ENCODE measurements at regions not wholly inside any gene's neighbourhood (a gene's known extent, or its start where the extent isn't known, plus 50 kb on each side); places are given as distances from the start of the nearest gene placed in this dataset.
"Not testable (repeated sequence)": the region's sequence is repeated elsewhere in the genome, so short reads cannot be mapped to it uniquely, and the experiment has no call there.

GRCh38 chr17:16870253-16871245 lies 101.4 kb downstream of the TNFRSF13B start:
- H4K20me1 ChIP-seq (ENCODE audit: low read depth), result no peaks in the 10 kb centered on the region
- no peaks in the 10 kb centered on the region for H3F3A ChIP-seq (ENCODE audit: low read depth)
- no peak overlapping the region for H2AFZ ChIP-seq (replicated peaks)
- Mint-ChIP-seq H3K4me1 (peaks cover 3% of the 10 kb centered on the region), H3K36me3 (no peaks in the 10 kb centered on the region), H3K27ac (peak overlapping the region; percentile 64), H3K4me3 (no peak overlapping the region), H3K9me3 (no peaks in the 10 kb centered on the region), H3K27me3 (ENCODE audit: insufficient read depth, low read depth) (peaks cover 4% of the 10 kb centered on the region)
- H3K4me3 ChIP-seq, result no peak overlapping the region
- no peaks in the 10 kb centered on the region for H3K36me3 ChIP-seq
- H3K27me3 ChIP-seq, result no peaks in the 10 kb centered on the region
- no peak for DNase-seq (ENCODE audit: low spot score)
- H3K9me3 ChIP-seq (ENCODE audit: low read depth), result no peaks in the 10 kb centered on the region
- H3K4me2 ChIP-seq, result no peak overlapping the region
- TF ChIP-seq CTCF (IDR thresholded peaks at IDR 0.05) (no peak), EZH2 (IDR thresholded peaks at IDR 0.05) (no peak), EZH2phosphoT487 (IDR thresholded peaks at IDR 0.05) (no peak)
- no peaks in the 10 kb centered on the region for H3K79me2 ChIP-seq (ENCODE audit: low read depth)
- no peaks in the 10 kb centered on the region for H3K4me1 ChIP-seq
- no peak overlapping the region for H3K27ac ChIP-seq
- no peak overlapping the region for H3K9ac ChIP-seq

- DNase-seq (ENCODE audit: low spot score); H3F3A ChIP-seq (ENCODE audit: low read depth); H3K36me3 ChIP-seq; H3K4me1 ChIP-seq; H3K36me3 Mint-ChIP-seq; H3K4me1 Mint-ChIP-seq; H3K9me3 Mint-ChIP-seq; H3K27ac ChIP-seq; H2AFZ ChIP-seq (replicated peaks); H3K4me2 ChIP-seq; H3K4me3 Mint-ChIP-seq; H3K9me3 ChIP-seq (ENCODE audit: low read depth); H4K20me1 ChIP-seq (ENCODE audit: low read depth); H3K79me2 ChIP-seq (ENCODE audit: low read depth); H3K27me3 ChIP-seq; H3K4me3 ChIP-seq; H3K27me3 Mint-ChIP-seq (ENCODE audit: insufficient read depth, low read depth); H3K9ac ChIP-seq: not testable (repeated sequence)
- peak overlapping the region; percentile 15 for H3K27ac Mint-ChIP-seq
These were observed 102.2 kb downstream of the TNFRSF13B start for GRCh38 chr17:16869531-16870252.

GRCh38 chr17:16868616-16869015 lies 103.3 kb downstream of the TNFRSF13B start:
- not testable (repeated sequence) for H3K9me3 Mint-ChIP-seq; H4K20me1 ChIP-seq (ENCODE audit: low read depth); H2AFZ ChIP-seq (replicated peaks); H3K4me3 ChIP-seq; H3K36me3 Mint-ChIP-seq; H3K4me1 ChIP-seq; H3K4me1 Mint-ChIP-seq; H3K9ac ChIP-seq; H3K9me3 ChIP-seq (ENCODE audit: low read depth); DNase-seq (ENCODE audit: low spot score); H3K79me2 ChIP-seq (ENCODE audit: low read depth); H3K27me3 ChIP-seq; H3K27me3 Mint-ChIP-seq (ENCODE audit: insufficient read depth, low read depth); H3K27ac Mint-ChIP-seq; H3K27ac ChIP-seq; H3F3A ChIP-seq (ENCODE audit: low read depth); H3K4me3 Mint-ChIP-seq; H3K36me3 ChIP-seq; H3K4me2 ChIP-seq

GRCh38 chr17:16867545-16867944 lies 104.4 kb downstream of the TNFRSF13B start:
- not testable (repeated sequence) for H3K9ac ChIP-seq; H3K27ac ChIP-seq; H3F3A ChIP-seq (ENCODE audit: low read depth); H3K4me3 Mint-ChIP-seq; H3K4me2 ChIP-seq; H3K27me3 Mint-ChIP-seq (ENCODE audit: insufficient read depth, low read depth); H3K4me1 Mint-ChIP-seq; H3K27me3 ChIP-seq; H4K20me1 ChIP-seq (ENCODE audit: low read depth); H3K79me2 ChIP-seq (ENCODE audit: low read depth); H3K36me3 ChIP-seq; H3K36me3 Mint-ChIP-seq; H3K9me3 Mint-ChIP-seq; H3K4me3 ChIP-seq; DNase-seq (ENCODE audit: low spot score); H3K27ac Mint-ChIP-seq; H2AFZ ChIP-seq (replicated peaks); H3K9me3 ChIP-seq (ENCODE audit: low read depth); H3K4me1 ChIP-seq

- not testable (repeated sequence) for H3K4me1 Mint-ChIP-seq
These were observed 105.1 kb downstream of the TNFRSF13B start for GRCh38 chr17:16866841-16867240.

More at GRCh38 chr17:16866841-16867240, 105.1 kb downstream of the TNFRSF13B start:
- not testable (repeated sequence) for H3K36me3 Mint-ChIP-seq; H3K27ac ChIP-seq; H3K27me3 Mint-ChIP-seq (ENCODE audit: insufficient read depth, low read depth); H2AFZ ChIP-seq (replicated peaks); H3K79me2 ChIP-seq (ENCODE audit: low read depth); H3K4me1 ChIP-seq; H3K36me3 ChIP-seq; H3K4me3 ChIP-seq; H3K27me3 ChIP-seq; H4K20me1 ChIP-seq (ENCODE audit: low read depth); DNase-seq (ENCODE audit: low spot score); H3K27ac Mint-ChIP-seq; H3K4me2 ChIP-seq; H3F3A ChIP-seq (ENCODE audit: low read depth); H3K9me3 Mint-ChIP-seq; H3K9ac ChIP-seq; H3K4me3 Mint-ChIP-seq; H3K9me3 ChIP-seq (ENCODE audit: low read depth)

Data from neural progenitor cell (in vitro differentiated cells).